ENCODE measurements at regions not wholly inside any gene's neighbourhood (a gene's known extent, or its start where the extent isn't known, plus 50 kb on each side); places are given as distances from the start of the nearest gene placed in this dataset.

GRCh38 chr5:2902186-2902585, 150.7 kb upstream of the IRX2 start:
- DNase-seq, result no peak

- DNase-seq, result no peak
Measured at GRCh38 chr5:2901511-2901910, 150.0 kb upstream of the IRX2 start.

GRCh38 chr5:2901096-2901495, 149.6 kb upstream of the IRX2 start:
- DNase-seq, result no peak

GRCh38 chr5:2900360-2900759, 148.9 kb upstream of the IRX2 start:
- DNase-seq, result no peak

DNA sequence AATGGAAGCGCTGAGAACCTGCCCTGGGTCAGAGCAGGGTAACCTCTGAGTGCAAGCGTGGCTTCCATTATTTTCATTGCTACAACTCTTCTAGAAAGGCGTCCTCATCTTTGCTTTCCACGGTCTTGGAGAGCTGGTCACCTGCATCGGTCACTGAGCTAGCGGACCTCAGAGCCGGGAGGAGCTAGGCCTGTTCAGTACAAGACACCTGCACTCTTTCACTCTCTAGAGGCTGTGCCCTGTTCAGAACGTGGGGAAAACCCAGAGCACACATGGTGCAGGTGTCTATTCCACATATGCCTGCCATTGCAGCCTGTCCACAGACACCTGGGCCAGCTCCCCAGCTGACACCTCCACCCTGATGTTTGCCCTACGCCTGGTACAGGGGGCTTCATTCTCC, 147.8 kb upstream of the IRX2 start:
- no peak for DNase-seq

DNA sequence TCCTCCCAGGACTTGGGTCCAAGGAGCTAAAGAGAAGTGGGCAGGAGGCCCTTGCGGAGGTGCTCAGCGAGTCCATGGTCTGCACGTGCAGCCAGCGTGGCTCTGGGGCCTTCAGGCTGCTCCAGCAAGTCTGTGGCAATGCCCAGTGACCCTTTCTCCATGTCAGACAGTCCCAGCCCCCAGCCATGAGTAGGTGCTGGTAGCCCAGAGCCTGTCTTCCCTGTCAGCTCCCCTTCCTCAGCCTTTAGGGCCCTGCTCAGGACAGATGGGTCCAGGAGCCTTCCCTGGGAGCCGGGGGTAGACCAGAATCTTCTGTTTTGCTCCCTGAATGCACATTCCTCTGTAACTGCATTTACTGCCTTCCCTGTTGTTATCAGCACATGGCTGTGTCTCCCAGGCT, 147.2 kb upstream of the IRX2 start:
- no peak for DNase-seq

GRCh38 chr5:2897276-2897961, 145.9 kb upstream of the IRX2 start:
- no peak for DNase-seq

DNA sequence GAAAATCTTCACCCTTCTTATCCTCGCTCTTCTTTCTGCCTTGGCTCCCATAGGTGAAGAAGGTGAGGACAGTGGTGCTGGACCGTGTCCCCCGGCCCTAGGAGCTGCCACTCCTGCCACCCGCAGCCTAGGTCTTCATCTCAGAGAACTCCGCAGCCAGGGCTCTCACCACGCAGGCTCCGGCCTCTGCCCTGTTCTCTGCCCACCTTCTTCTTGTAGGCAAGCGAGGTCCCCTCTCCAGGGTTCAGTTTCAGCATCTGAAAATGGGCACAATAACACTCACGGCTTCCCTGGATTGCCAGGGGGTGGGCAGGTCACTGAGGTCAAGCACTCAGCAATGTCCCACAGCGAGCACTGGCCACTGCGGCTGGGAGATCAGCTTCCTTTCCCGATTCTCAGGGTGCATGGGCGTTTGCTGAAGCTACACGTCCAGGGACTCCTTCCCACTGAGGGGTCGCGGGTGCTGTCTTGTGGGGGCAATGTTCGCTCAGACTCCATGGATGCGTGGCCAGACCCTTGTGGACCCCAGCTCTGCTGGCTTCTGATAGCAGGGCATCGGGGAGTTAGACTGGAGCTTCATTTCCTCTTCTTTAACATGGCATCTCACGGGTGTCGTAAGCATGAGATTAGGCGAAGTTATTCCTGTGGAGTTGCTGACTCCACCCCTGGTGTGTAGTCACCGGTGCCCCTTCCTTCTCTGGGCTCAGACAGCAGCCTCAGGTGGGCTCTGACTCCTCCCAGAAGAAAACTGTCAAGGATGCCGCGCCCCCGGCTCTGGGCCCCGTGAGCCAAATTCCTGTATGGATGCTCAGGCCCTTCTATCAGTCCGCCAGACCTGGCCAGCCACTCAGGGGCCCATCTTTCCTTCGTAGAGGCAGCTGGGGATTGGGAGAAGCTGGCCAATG, 145.1 kb upstream of the IRX2 start:
- no peak for DNase-seq

- DNase-seq, result no peak
Measured at GRCh38 chr5:2895876-2896275, 144.4 kb upstream of the IRX2 start.

- DNase-seq, result no peak
Measured at GRCh38 chr5:2895196-2895595, 143.7 kb upstream of the IRX2 start.

DNA sequence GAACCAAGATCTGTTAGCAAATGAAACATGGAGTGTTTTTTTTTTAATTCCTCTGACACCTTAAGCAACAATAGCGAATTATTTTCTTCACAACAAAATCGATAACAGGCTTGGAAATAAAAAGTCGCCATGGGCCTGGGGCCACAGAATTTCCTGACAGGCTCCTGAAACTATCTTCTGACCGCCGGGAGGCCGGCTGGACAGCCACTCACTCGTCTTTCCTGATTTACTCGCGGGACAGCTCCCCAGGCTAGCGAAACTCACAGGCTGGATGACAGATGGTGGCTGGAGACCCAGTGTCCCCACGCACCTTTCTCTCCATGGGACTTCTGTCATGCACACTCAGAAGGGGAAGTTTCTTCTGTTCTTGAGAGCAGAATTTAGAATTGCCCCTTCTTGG, 143.3 kb upstream of the IRX2 start:
- no peak for DNase-seq

GRCh38 chr5:2894316-2894715, 142.8 kb upstream of the IRX2 start:
- DNase-seq, result no peak

- no peak for DNase-seq
Measured at GRCh38 chr5:2892466-2893000, 141.1 kb upstream of the IRX2 start.

DNA sequence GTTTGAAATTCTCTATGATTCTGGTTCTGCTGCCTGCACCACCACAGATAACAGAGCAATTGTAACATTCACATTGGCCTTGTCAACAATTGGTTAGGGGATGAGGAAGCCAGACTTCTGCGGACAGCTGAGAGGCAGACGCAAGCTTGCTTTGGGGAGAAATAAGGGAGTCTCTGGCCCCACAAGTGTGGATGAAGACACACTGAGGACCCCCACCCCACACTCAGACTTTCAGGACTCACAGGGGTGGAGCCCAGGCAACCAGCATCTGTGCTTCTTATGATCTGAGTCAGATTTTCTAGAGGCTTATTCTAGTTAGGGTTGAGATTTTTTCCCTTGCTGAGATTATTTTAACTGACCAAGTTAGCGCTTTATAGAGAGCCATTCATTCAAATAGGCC, 140.3 kb upstream of the IRX2 start:
- no peak for DNase-seq

- no peak for DNase-seq
Measured at GRCh38 chr5:2890011-2890410, 138.5 kb upstream of the IRX2 start.

GRCh38 chr5:2888520-2889060, 137.1 kb upstream of the IRX2 start:
- no peak for DNase-seq

- DNase-seq, result no peak
Measured at GRCh38 chr5:2887481-2888348, 136.2 kb upstream of the IRX2 start.

- no peak for DNase-seq
Measured at GRCh38 chr5:2886531-2886930, 135.1 kb upstream of the IRX2 start.

DNA sequence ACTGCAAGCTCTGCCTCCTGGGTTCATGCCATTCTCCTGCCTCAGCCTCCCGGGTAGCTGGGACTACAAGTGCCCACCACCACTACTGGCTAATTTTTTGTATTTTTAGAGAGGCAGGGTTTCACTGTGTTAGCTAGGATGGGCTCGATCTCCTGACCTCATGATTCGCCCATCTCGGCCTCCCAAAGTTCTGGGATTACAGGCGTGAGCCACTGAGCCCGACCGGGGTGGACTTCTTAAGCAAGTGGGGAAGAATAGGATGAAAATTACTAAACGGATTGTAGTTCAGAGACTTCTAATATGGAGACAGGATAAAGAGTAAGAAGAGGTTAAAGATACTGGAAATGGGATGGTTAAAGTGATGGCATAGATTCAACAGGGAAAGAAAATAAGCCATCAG, 132.3 kb upstream of the IRX2 start:
- no peak for DNase-seq

GRCh38 chr5:2879701-2880100, 128.2 kb upstream of the IRX2 start:
- DNase-seq, result no peak

- DNase-seq, result no peak
Measured at GRCh38 chr5:2877522-2877921, 126.0 kb upstream of the IRX2 start.

DNA sequence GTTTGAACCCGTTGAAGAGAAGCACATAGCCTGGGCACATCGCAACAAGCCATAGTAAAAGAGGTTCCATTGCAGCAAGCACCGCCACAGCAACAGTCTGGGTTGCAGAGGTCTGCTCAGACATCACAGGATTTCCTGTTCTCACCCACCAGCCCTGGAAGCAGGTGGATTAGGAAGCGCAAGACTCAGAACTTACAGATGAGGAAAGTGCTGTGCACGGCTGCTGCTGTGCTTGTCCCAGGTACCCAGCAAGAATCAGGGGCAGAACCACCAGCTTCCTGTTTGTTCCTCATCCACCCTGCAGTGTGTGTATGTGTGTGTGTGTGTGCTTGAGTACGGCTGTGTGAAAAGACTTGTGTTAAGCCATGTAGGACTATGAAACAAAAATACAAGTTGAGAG, 124.7 kb upstream of the IRX2 start:
- no peak for DNase-seq

GRCh38 chr5:2874099-2874498, 122.6 kb upstream of the IRX2 start:
- DNase-seq, result no peak
